Neuron (in vitro differentiated cells): ENCODE measurements at regions not wholly inside any gene's neighbourhood (a gene's known extent, or its start where the extent isn't known, plus 50 kb on each side); places are given as distances from the start of the nearest gene placed in this dataset.

Experiments used
- H2AFZ ChIP-seq: one replicate; pipeline ENCODE4 v1.6.1; 2013; ENCODE audit warnings: low read depth, mild to moderate bottlenecking, inconsistent platforms, low read length, moderate library complexity
- H3K27me3 ChIP-seq: one replicate; pipeline ENCODE4 v1.6.1; 2013; ENCODE audit warnings: low read length; ENCODE audit not compliant: insufficient read depth
- H3K36me3 ChIP-seq: one replicate; pipeline ENCODE4 v1.6.1; 2013; ENCODE audit warnings: low read length; ENCODE audit not compliant: insufficient read depth
- H3K4me1 ChIP-seq: one replicate; pipeline ENCODE4 v1.6.1; 2013; ENCODE audit warnings: low read length; ENCODE audit not compliant: insufficient read depth
- H3K4me3 ChIP-seq: 2 replicates; pipeline ENCODE4 v1.5.1; 2013; ENCODE audit warnings: mild to moderate bottlenecking, low read length, moderate library complexity
- H3K9me3 ChIP-seq: one replicate; pipeline ENCODE4 v1.6.1; 2013; ENCODE audit warnings: low read length

- H3K4me3 ChIP-seq: no peak overlapping the region
- H3K36me3 ChIP-seq: no peaks in the 10 kb centered on the region
- H2AFZ ChIP-seq: no peak overlapping the region
These were observed 103.8 kb upstream of the GPR26 start for GRCh38 chr10:123562387-123562786.

GRCh38 chr10:123562811-123563580 lies 103.2 kb upstream of the GPR26 start:
- H3K9me3 ChIP-seq: no peaks in the 10 kb centered on the region
- no peaks in the 10 kb centered on the region for H3K36me3 ChIP-seq
- H2AFZ ChIP-seq: no peak overlapping the region
- no peak overlapping the region for H3K4me3 ChIP-seq
- no peaks in the 10 kb centered on the region for H3K27me3 ChIP-seq
- no peaks in the 10 kb centered on the region for H3K4me1 ChIP-seq

More at GRCh38 chr10:123562387-123562786, 103.8 kb upstream of the GPR26 start:
- Histone ChIP-seq H3K27me3 (no peaks in the 10 kb centered on the region), H3K9me3 (no peaks in the 10 kb centered on the region), H3K4me1 (no peaks in the 10 kb centered on the region)

GRCh38 chr10:123563581-123563855 lies 102.6 kb upstream of the GPR26 start:
- Histone ChIP-seq H2AFZ (no peak overlapping the region), H3K36me3 (no peaks in the 10 kb centered on the region), H3K9me3 (no peaks in the 10 kb centered on the region), H3K4me3 (no peak overlapping the region), H3K27me3 (peaks cover under 1% of the 10 kb centered on the region), H3K4me1 (no peaks in the 10 kb centered on the region)

GRCh38 chr10:123563994-123564393 lies 102.2 kb upstream of the GPR26 start:
- Histone ChIP-seq H3K27me3 (peaks cover 3% of the 10 kb centered on the region), H3K9me3 (no peaks in the 10 kb centered on the region), H3K4me3 (no peak overlapping the region), H3K4me1 (no peaks in the 10 kb centered on the region), H2AFZ (no peak overlapping the region), H3K36me3 (no peaks in the 10 kb centered on the region)

- Histone ChIP-seq H3K36me3 (no peaks in the 10 kb centered on the region), H3K9me3 (no peaks in the 10 kb centered on the region), H2AFZ (no peak overlapping the region), H3K4me3 (no peak overlapping the region), H3K4me1 (no peaks in the 10 kb centered on the region), H3K27me3 (peaks cover 3% of the 10 kb centered on the region)
These were observed 101.5 kb upstream of the GPR26 start for GRCh38 chr10:123564631-123565030.

GRCh38 chr10:123565691-123566660 lies 100.2 kb upstream of the GPR26 start:
- Histone ChIP-seq H3K36me3 (no peaks in the 10 kb centered on the region), H2AFZ (no peak overlapping the region), H3K4me3 (no peak overlapping the region), H3K27me3 (peaks cover 6% of the 10 kb centered on the region), H3K4me1 (no peaks in the 10 kb centered on the region), H3K9me3 (no peaks in the 10 kb centered on the region)

GRCh38 chr10:123567984-123568739 lies 98.0 kb upstream of the GPR26 start:
- Histone ChIP-seq H3K27me3 (peaks cover 6% of the 10 kb centered on the region), H3K4me3 (no peak overlapping the region), H3K4me1 (no peaks in the 10 kb centered on the region), H2AFZ (no peak overlapping the region), H3K9me3 (no peaks in the 10 kb centered on the region), H3K36me3 (no peaks in the 10 kb centered on the region)

- H3K4me1 ChIP-seq: no peaks in the 10 kb centered on the region
- peaks cover 6% of the 10 kb centered on the region for H3K27me3 ChIP-seq
- no peaks in the 10 kb centered on the region for H3K9me3 ChIP-seq
- no peak overlapping the region for H2AFZ ChIP-seq
- H3K36me3 ChIP-seq: no peaks in the 10 kb centered on the region
- H3K4me3 ChIP-seq: no peak overlapping the region
These were observed 97.4 kb upstream of the GPR26 start for GRCh38 chr10:123568751-123569150.

GRCh38 chr10:123569436-123570035 lies 96.6 kb upstream of the GPR26 start:
- Histone ChIP-seq H3K9me3 (no peaks in the 10 kb centered on the region), H3K27me3 (peaks cover 6% of the 10 kb centered on the region), H3K36me3 (no peaks in the 10 kb centered on the region), H3K4me1 (no peaks in the 10 kb centered on the region), H3K4me3 (no peak overlapping the region), H2AFZ (no peak overlapping the region)

- Histone ChIP-seq H3K9me3 (no peaks in the 10 kb centered on the region), H3K27me3 (peaks cover 6% of the 10 kb centered on the region), H3K36me3 (no peaks in the 10 kb centered on the region), H2AFZ (no peak overlapping the region), H3K4me1 (no peaks in the 10 kb centered on the region), H3K4me3 (no peak overlapping the region)
These were observed 95.9 kb upstream of the GPR26 start for GRCh38 chr10:123570051-123570897.

GRCh38 chr10:123570898-123571515 lies 95.1 kb upstream of the GPR26 start:
- no peak overlapping the region for H3K4me3 ChIP-seq
- no peak overlapping the region for H2AFZ ChIP-seq
- H3K27me3 ChIP-seq: peaks cover 6% of the 10 kb centered on the region
- H3K9me3 ChIP-seq: no peaks in the 10 kb centered on the region
- no peaks in the 10 kb centered on the region for H3K36me3 ChIP-seq
- H3K4me1 ChIP-seq: no peaks in the 10 kb centered on the region

- H3K36me3 ChIP-seq: no peaks in the 10 kb centered on the region
- H3K27me3 ChIP-seq: peaks cover 6% of the 10 kb centered on the region
- no peaks in the 10 kb centered on the region for H3K9me3 ChIP-seq
These were observed 94.2 kb upstream of the GPR26 start for GRCh38 chr10:123571978-123572377.

More at GRCh38 chr10:123571978-123572377, 94.2 kb upstream of the GPR26 start:
- Histone ChIP-seq H2AFZ (no peak overlapping the region), H3K4me3 (no peak overlapping the region), H3K4me1 (no peaks in the 10 kb centered on the region)
